ENCODE measurements at regions not wholly inside any gene's neighbourhood (a gene's known extent, or its start where the extent isn't known, plus 50 kb on each side); places are given as distances from the start of the nearest gene placed in this dataset.

GRCh38 chr2:198452327-198452726, 647.9 kb downstream of the PLCL1 start:
- TF ChIP-seq CTCF (IDR thresholded peaks at IDR 0.05; ENCODE audit: poor library complexity) = no peak
- no peak for TF ChIP-seq EZH2phosphoT487 (IDR thresholded peaks at IDR 0.05; ENCODE audit: low read depth, severe bottlenecking, unreplicated experiment)

Data from hepatocyte (in vitro differentiated cells).